Adrenal gland (tissue), 9 donors: ENCODE measurements at regions not wholly inside any gene's neighbourhood (a gene's known extent, or its start where the extent isn't known, plus 50 kb on each side); places are given as distances from the start of the nearest gene placed in this dataset.

Experiments
- DNase-seq, 7 donors: peaks; one replicate each; pipeline ENCODE4 v3.0.0-alpha.2; 2019 to 2020
- H3K27ac ChIP-seq, 5 donors: fragments of 200-600 bp; sonication (generic) in 4 of 5; 1 replicate in 3 of 5; 2 replicates in 2 of 5; pipeline versions ENCODE4 v1.5.1 to v1.8.0; 2016 to 2020; ENCODE audit warnings: mild to moderate bottlenecking in 1 of 5
- H3K27me3 ChIP-seq: fragments of 200-600 bp; 2 replicates; pipeline ENCODE4 v1.8.0; 2021
- H3K36me3 ChIP-seq, 2 donors: fragments of 200-600 bp; replicated peaks in 1 of 2; 1 replicate in 1 of 2; 2 replicates in 1 of 2; pipeline versions ENCODE4 v1.5.1 to v1.8.0; 2018 to 2022
- H3K4me1 ChIP-seq, 2 donors: fragments of 200-600 bp; replicated peaks in 1 of 2; 1 replicate in 1 of 2; 2 replicates in 1 of 2; pipeline versions ENCODE4 v1.5.1 to v1.8.0; 2018 to 2021
- H3K4me3 ChIP-seq, 4 donors: fragments of 200-600 bp; sonication (generic) in 3 of 4; one replicate each; pipeline ENCODE4 v1.5.1; 2016 to 2018
- H3K9me3 ChIP-seq, 3 donors: fragments of 200-600 bp; sonication (generic) in 1 of 3; replicated peaks in 1 of 3; 1 replicate in 2 of 3; 2 replicates in 1 of 3; pipeline versions ENCODE4 v1.5.1 to v1.8.0; 2016 to 2021
- CTCF ChIP-seq, 6 experiments: fragments of 450-650 bp in 4 of 6; fragments of 200-600 bp in 2 of 6; sonication (generic) in 1 of 6; IDR thresholded peaks; 1 replicate in 5 of 6; 2 replicates in 1 of 6; pipeline versions ENCODE4 v1.5.1 to v1.8.0; 2016 to 2021; ENCODE audit warnings: antibody characterized with exemption in 6 of 6, mild to moderate bottlenecking in 2 of 6, moderate library complexity in 1 of 6
- POLR2A ChIP-seq, 2 donors: fragments of 450-650 bp; IDR thresholded peaks; one replicate each; pipeline ENCODE4 v1.6.1; 2017; ENCODE audit warnings: antibody characterized with exemption in 2 of 2, mild to moderate bottlenecking in 2 of 2, moderate library complexity in 1 of 2
- WGBS, 4 donors: extraction: QIAGEN DNeasy Blood & Tissue Kit in 2 of 4; methylation state at CpG; one replicate each; pipeline versions ENCODE4 v1.1.5 to v1.1.7; 2013 to 2017; 5-methylcytosine and 5-hydroxymethylcytosine counted together
- intact Hi-C, 2 donors: fragments of 100-400 bp; cut with DNase I; formaldehyde crosslinking; loops; one replicate each; pipeline versions ENCODE4 v1.14.1 to v1.15.0; 2022 to 2023
- donor health status: healthy with polysubstance abuse.
- donor health status: Bipolar disorder and iron deficiency.
- donor health status: DM: yes; HTN: yes; CAD: no.
- donor health status: DM: no; HTN: no; CAD: no.
- donor health status: DM: no; HTN: no; CAD: no.

- Histone ChIP-seq H3K36me3 (no peaks in the 10 kb centered on the region), H3K27me3 (no peaks in the 10 kb centered on the region), H3K4me3 (no peak overlapping the region), H3K9me3 (no peaks in the 10 kb centered on the region), H3K27ac (no peak overlapping the region), H3K4me1 (no peaks in the 10 kb centered on the region)
- intact Hi-C loops, result no loop called here
- no peak for TF ChIP-seq POLR2A (IDR thresholded peaks at IDR 0.05)
- TF ChIP-seq CTCF (IDR thresholded peaks at IDR 0.05), result no peak
- DNase-seq, result peak in 4 of 7 donors; percentile 9 to 30 (median 20)
These were observed 75.5 kb upstream of the CAND1 start for GRCh38 chr12:67193704-67194103.

GRCh38 chr12:67200386-67200785, 68.8 kb upstream of the CAND1 start:
- 0 to 41% (median 0%) methylated on average over 1 of the region's 1 CpG for whole genome bisulfite sequencing, 4 donors
- Histone ChIP-seq H3K36me3 (no peaks in the 10 kb centered on the region), H3K4me1 (peaks cover 0 to 12% of the 10 kb centered on the region in 2 donors), H3K4me3 (no peak overlapping the region), H3K9me3 (no peaks in the 10 kb centered on the region), H3K27ac (no peak overlapping the region), H3K27me3 (no peaks in the 10 kb centered on the region)
- TF ChIP-seq POLR2A (IDR thresholded peaks at IDR 0.05) (no peak), CTCF (IDR thresholded peaks at IDR 0.05) (no peak)
- intact Hi-C loops, result no loop called here
- no peak for DNase-seq

- Histone ChIP-seq H3K9me3 (no peaks in the 10 kb centered on the region), H3K27ac (no peak overlapping the region), H3K27me3 (no peaks in the 10 kb centered on the region), H3K4me1 (peaks cover 0 to 12% of the 10 kb centered on the region in 2 donors), H3K36me3 (no peaks in the 10 kb centered on the region), H3K4me3 (no peak overlapping the region)
- TF ChIP-seq POLR2A (IDR thresholded peaks at IDR 0.05) (no peak), CTCF (IDR thresholded peaks at IDR 0.05) (no peak)
- DNase-seq, result peak in 1 of 7 donors; percentile 16
- intact Hi-C loops, result no loop called here
- WGBS, 4 donors, result 47 to 48% (median 48%) methylated on average over 7 of the region's 7 CpGs
These were observed 67.0 kb upstream of the CAND1 start for GRCh38 chr12:67202011-67202677.

GRCh38 chr12:67202678-67203012, 66.5 kb upstream of the CAND1 start:
- DNase-seq, result no peak
- Histone ChIP-seq H3K4me1 (peaks cover 0 to 12% of the 10 kb centered on the region in 2 donors), H3K36me3 (no peaks in the 10 kb centered on the region), H3K27me3 (no peaks in the 10 kb centered on the region), H3K9me3 (no peaks in the 10 kb centered on the region), H3K4me3 (no peak overlapping the region), H3K27ac (no peak overlapping the region)
- TF ChIP-seq CTCF (IDR thresholded peaks at IDR 0.05) (no peak), POLR2A (IDR thresholded peaks at IDR 0.05) (no peak)
- 53 to 57% (median 55%) methylated on average over 3 of the region's 3 CpGs for WGBS, 4 donors
- intact Hi-C loops, result no loop called here
